ENCODE measurements at regions not wholly inside any gene's neighbourhood (a gene's known extent, or its start where the extent isn't known, plus 50 kb on each side); places are given as distances from the start of the nearest gene placed in this dataset.

DNA sequence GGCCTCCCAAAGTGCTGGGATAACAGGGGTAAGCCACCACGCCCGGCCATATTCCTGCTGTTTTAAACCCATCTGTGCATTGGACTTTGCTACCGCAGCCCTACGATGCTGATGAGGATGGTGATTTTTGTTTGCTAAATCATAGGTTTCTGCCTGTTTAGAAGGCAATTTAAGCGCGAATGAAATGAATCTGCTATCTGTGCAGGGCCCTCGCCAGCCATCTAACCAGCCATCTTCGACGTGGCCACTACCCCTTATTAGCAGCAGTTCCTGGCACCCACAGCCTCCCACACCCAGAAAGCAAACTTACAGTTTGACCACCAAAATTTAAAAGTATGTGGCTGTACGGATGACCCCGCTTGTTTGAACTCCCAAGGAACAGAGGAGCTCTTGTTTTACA is 178.5 kb downstream of the SHOX start:
- peaks cover 11% of the 10 kb centered on the region for H3K27me3 Mint-ChIP-seq (ENCODE audit: insufficient read depth, low read depth, poor library complexity)
- peaks cover 42% of the 10 kb centered on the region for H3K9me3 Mint-ChIP-seq
- no peak overlapping the region for H3K27ac ChIP-seq (ENCODE audit: low read depth)
- H3K4me1 ChIP-seq (ENCODE audit: insufficient read depth), result no peaks in the 10 kb centered on the region
- DNase-seq (ENCODE audit: low spot score) (no peak), ATAC-seq (no peak)
- H3K36me3 ChIP-seq (ENCODE audit: insufficient read depth), result no peaks in the 10 kb centered on the region
- no peak overlapping the region for H2AFZ ChIP-seq
- no peak overlapping the region for H3K4me2 ChIP-seq
- no peaks in the 10 kb centered on the region for H4K20me1 ChIP-seq (replicated peaks; ENCODE audit: insufficient read depth)
- H3K79me2 ChIP-seq (replicated peaks; ENCODE audit: insufficient read depth), result no peaks in the 10 kb centered on the region
- H3K4me3 ChIP-seq, result no peak overlapping the region
- no peaks in the 10 kb centered on the region for H3K27me3 ChIP-seq (ENCODE audit: insufficient read depth)
- H3K9me2 ChIP-seq (ENCODE audit: insufficient read depth), result no peaks in the 10 kb centered on the region
- peaks cover 2% of the 10 kb centered on the region; the same call in 1 of the 3 replicates for H3K4me1 Mint-ChIP-seq
- H3K27ac Mint-ChIP-seq, result no peak overlapping the region
- no peaks in the 10 kb centered on the region for H3F3A ChIP-seq (replicated peaks; ENCODE audit: low read depth)
- H3K36me3 Mint-ChIP-seq (ENCODE audit: low read depth), result peaks cover 27% of the 10 kb centered on the region
- H3K4me3 Mint-ChIP-seq, result no peak overlapping the region
- TF ChIP-seq EZH2phosphoT487 (IDR thresholded peaks at IDR 0.05; ENCODE audit: unreplicated experiment) (no peak), ZNF331 (CRISPR knock-in tag; IDR thresholded peaks at IDR 0.05; ENCODE audit: low read depth) (no peak), POLR2AphosphoS5 (IDR thresholded peaks at IDR 0.05; ENCODE audit: low read depth) (no peak), EZH2 (IDR thresholded peaks at IDR 0.05; ENCODE audit: low read depth, unreplicated experiment) (no peak), ZNF114 (CRISPR knock-in tag; IDR thresholded peaks at IDR 0.05) (no peak), NANOG (IDR thresholded peaks at IDR 0.05; ENCODE audit: borderline replicate concordance) (no peak), CREB1 (CRISPR knock-in tag; IDR thresholded peaks at IDR 0.05; ENCODE audit: low read depth) (no peak), ZNF462 (CRISPR knock-in tag; IDR thresholded peaks at IDR 0.05) (no peak), JUNB (IDR thresholded peaks at IDR 0.05; ENCODE audit: unreplicated experiment) (no peak), STAT1 (IDR thresholded peaks at IDR 0.05; ENCODE audit: unreplicated experiment) (no peak)
- TF ChIP-seq, protein P1, sequence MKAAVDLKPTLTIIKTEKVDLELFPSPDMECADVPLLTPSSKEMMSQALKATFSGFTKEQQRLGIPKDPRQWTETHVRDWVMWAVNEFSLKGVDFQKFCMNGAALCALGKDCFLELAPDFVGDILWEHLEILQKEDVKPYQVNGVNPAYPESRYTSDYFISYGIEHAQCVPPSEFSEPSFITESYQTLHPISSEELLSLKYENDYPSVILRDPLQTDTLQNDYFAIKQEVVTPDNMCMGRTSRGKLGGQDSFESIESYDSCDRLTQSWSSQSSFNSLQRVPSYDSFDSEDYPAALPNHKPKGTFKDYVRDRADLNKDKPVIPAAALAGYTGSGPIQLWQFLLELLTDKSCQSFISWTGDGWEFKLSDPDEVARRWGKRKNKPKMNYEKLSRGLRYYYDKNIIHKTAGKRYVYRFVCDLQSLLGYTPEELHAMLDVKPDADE (IDR thresholded peaks at IDR 0.05), result no peak
- TF ChIP-seq, protein P2, sequence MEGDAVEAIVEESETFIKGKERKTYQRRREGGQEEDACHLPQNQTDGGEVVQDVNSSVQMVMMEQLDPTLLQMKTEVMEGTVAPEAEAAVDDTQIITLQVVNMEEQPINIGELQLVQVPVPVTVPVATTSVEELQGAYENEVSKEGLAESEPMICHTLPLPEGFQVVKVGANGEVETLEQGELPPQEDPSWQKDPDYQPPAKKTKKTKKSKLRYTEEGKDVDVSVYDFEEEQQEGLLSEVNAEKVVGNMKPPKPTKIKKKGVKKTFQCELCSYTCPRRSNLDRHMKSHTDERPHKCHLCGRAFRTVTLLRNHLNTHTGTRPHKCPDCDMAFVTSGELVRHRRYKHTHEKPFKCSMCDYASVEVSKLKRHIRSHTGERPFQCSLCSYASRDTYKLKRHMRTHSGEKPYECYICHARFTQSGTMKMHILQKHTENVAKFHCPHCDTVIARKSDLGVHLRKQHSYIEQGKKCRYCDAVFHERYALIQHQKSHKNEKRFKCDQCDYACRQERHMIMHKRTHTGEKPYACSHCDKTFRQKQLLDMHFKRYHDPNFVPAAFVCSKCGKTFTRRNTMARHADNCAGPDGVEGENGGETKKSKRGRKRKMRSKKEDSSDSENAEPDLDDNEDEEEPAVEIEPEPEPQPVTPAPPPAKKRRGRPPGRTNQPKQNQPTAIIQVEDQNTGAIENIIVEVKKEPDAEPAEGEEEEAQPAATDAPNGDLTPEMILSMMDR (conservative IDR thresholded peaks at IDR 0.05; ENCODE audit: low read depth in 2 of 2), result no peak
- TF ChIP-seq, protein P3, sequence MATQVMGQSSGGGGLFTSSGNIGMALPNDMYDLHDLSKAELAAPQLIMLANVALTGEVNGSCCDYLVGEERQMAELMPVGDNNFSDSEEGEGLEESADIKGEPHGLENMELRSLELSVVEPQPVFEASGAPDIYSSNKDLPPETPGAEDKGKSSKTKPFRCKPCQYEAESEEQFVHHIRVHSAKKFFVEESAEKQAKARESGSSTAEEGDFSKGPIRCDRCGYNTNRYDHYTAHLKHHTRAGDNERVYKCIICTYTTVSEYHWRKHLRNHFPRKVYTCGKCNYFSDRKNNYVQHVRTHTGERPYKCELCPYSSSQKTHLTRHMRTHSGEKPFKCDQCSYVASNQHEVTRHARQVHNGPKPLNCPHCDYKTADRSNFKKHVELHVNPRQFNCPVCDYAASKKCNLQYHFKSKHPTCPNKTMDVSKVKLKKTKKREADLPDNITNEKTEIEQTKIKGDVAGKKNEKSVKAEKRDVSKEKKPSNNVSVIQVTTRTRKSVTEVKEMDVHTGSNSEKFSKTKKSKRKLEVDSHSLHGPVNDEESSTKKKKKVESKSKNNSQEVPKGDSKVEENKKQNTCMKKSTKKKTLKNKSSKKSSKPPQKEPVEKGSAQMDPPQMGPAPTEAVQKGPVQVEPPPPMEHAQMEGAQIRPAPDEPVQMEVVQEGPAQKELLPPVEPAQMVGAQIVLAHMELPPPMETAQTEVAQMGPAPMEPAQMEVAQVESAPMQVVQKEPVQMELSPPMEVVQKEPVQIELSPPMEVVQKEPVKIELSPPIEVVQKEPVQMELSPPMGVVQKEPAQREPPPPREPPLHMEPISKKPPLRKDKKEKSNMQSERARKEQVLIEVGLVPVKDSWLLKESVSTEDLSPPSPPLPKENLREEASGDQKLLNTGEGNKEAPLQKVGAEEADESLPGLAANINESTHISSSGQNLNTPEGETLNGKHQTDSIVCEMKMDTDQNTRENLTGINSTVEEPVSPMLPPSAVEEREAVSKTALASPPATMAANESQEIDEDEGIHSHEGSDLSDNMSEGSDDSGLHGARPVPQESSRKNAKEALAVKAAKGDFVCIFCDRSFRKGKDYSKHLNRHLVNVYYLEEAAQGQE (IDR thresholded peaks at IDR 0.05; ENCODE audit: unreplicated experiment), result no peak

Measured in GM23338 (cell line).